Activated CD4-positive, alpha-beta T cell treated with anti-CD3 and anti-CD28 coated beads, Interleukin-2, amount 50 U/mL, for 48 hours (primary cell): ENCODE measurements at regions not wholly inside any gene's neighbourhood (a gene's known extent, or its start where the extent isn't known, plus 50 kb on each side); places are given as distances from the start of the nearest gene placed in this dataset.

ENCODE experiments used
- DNase-seq, 2 experiments: peaks; one replicate each; pipeline ENCODE4 v3.0.0-alpha.2; 2020

DNA sequence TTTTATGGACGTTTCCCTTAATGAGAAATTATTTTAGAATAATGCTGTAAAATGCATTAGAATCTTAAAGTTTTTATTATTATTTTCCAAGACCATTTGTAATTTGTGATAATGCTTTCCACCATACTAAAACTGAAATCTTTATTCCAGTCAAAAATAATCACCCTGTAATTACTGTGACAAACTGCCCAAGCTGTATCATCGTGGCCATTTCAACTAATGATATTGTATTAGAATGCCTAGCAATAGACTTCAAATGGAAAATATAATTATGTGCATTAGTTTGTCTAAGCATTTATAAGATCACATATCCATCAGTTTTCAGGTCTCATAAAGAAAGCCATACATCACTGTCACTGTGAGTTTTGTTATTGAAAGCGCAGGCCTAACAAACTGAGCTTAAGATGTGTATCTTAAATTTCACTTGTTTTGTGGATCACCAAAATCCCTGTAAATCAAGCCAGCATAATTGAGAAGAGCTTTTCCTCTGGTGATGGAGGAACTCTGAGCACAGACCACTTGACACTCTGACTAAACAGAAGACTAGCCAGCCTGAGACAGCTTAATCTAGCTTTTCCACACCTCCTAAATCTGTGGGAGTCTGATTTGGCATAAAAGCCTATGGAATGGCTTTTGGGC, 1312.2 kb upstream of the ACVR2A start:
- no peak for DNase-seq

GRCh38 chr2:146532009-146532408, 1312.8 kb upstream of the ACVR2A start:
- no peak for DNase-seq

DNA sequence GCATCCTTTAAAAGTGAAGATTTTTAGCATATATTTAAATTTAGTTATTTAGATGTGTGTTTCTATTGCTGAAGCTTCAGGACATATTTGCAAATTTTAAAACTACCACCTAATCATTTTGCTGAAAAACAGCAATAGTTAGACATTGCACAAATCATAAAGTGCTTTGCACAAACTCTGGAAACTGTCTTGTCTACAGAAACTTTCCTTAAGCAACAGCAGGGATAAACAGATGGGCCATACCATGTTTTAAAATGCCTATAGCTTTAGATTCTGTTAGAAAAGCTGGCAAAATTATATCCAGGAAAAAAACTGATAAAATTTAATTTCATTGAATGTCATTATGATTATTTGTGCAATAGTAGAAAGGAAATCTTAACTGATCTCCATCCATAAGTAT, 1313.9 kb upstream of the ACVR2A start:
- no peak for DNase-seq

DNA sequence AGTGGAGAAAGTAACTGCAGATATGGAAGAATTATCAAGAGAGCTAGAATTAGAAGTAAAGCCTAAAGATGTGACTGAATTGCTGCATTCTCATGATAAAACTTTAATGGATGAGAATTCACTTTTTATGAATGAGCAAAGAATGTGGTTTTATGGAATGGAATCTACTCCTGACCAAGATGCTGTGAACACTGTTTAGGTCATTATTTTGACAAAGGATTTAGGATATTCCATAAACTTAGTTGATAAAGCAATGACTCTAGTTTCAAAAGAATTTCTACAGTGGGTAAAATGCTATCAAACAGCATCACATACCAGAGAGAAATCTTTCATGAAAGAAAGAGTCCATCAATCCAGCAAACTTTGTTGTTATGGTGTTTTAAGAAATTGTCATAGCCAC, 1317.7 kb upstream of the ACVR2A start:
- DNase-seq, result no peak

GRCh38 chr2:146523196-146523595, 1321.6 kb upstream of the ACVR2A start:
- DNase-seq, result no peak

DNA sequence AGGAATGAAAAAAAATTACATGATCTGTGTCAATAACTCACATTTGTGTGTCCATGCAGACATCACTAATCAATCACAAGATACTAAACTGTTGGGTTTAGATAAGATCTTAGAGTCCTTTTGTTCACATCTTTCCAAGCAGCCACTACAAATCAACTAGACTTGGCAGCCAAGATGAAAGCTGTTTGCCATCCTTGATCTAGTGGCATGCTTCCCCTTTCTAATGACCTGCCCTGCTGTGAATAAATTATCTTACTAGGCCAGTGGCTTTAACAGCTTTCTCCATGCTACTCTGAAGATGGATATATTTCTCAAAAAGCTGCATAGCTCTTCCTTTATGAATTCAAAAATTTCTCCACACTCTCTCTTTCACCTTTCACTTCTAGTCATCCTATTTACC, 1338.0 kb upstream of the ACVR2A start:
- no peak for DNase-seq

- no peak for DNase-seq
Measured at GRCh38 chr2:146503366-146503765, 1341.5 kb upstream of the ACVR2A start.

GRCh38 chr2:146496248-146496647, 1348.6 kb upstream of the ACVR2A start:
- no peak for DNase-seq

GRCh38 chr2:146489386-146489785, 1355.4 kb upstream of the ACVR2A start:
- no peak for DNase-seq

- DNase-seq, result no peak
Measured at GRCh38 chr2:146481629-146482028, 1363.2 kb upstream of the ACVR2A start.

- DNase-seq, result no peak
Measured at GRCh38 chr2:146477383-146477782, 1367.4 kb upstream of the ACVR2A start.

GRCh38 chr2:146468578-146468977, 1376.3 kb upstream of the ACVR2A start:
- no peak for DNase-seq

DNA sequence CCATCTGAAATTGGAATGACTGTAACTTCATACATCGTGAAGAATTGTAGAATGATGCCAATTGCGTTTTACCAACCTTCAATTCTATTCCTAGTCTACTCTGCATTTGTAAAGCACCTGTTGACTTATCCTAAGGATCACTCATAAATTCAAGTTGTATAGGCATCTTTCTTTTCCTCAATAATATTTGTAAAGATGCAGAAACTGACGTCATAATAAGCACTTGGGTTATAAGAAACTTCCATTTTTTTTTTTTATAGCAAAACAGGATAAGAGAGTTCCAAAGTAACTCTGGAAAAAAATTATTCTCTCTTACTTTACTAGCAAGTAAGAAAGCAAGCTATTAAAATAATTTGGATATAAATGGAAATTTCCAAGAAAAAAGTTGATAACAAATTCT, 1377.4 kb upstream of the ACVR2A start:
- no peak for DNase-seq

GRCh38 chr2:146465460-146465859, 1379.4 kb upstream of the ACVR2A start:
- DNase-seq, result no peak

DNA sequence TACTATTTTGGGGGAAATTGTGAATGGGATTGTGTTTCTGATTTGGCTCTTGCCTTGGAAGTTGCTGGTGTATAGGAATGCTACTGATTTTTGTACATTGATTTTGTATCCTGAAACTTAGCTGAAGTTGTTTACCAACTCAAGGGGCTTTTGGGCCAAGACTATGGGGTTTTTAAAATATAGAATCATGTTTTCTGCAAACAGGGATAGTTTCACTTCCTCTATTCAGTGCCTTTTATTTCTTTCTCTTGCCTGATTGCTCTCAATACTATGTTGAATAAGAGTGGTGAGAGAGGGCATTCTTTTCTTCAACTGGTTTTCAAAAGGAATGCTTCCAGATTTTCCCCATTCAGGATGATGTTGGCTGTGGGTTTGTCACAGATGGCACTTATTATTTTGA, 1383.8 kb upstream of the ACVR2A start:
- DNase-seq, result no peak

- DNase-seq, result no peak
Measured at GRCh38 chr2:146458585-146458984, 1386.2 kb upstream of the ACVR2A start.

- DNase-seq, result no peak
Measured at GRCh38 chr2:146457221-146457620, 1387.6 kb upstream of the ACVR2A start.

DNA sequence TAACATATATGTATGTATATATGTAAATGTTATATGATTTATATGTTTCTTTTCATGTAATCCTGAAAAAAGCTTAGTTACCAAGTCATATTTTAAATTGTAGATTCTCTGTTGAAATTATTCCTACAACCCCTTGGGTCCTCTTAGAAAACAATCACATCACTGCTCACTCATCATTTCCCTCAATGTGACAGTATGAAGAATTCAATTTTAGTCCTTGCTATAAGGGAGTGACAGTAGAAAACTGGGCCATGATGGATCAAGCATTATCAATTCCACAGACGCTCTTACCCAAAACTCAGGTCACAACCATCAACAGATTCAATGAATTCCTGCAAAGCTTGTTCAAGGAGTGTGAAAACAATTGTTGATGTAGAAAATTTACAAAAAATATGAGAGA, 1389.5 kb upstream of the ACVR2A start:
- DNase-seq, result no peak

GRCh38 chr2:146451972-146452371, 1392.9 kb upstream of the ACVR2A start:
- DNase-seq, result no peak

GRCh38 chr2:146450131-146450530, 1394.7 kb upstream of the ACVR2A start:
- no peak for DNase-seq

DNA sequence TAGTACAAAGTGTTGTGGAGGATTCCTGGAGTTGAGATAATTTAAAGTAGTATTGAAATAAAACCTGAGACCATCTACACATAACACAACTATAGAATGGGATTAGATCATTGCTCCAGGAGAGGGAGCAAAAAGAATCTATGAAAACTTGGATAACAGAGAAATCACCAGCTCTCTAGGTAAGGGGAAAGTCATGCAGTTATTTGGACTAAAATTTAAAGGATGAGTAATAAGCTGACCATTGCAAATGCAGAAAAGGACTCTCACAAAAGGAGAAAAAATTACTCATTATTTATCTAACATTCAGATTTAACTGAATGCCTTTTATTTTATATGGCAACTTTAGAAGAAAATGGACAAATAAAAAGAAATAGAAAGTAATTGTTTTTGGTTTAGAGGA, 1399.8 kb upstream of the ACVR2A start:
- DNase-seq, result no peak

DNA sequence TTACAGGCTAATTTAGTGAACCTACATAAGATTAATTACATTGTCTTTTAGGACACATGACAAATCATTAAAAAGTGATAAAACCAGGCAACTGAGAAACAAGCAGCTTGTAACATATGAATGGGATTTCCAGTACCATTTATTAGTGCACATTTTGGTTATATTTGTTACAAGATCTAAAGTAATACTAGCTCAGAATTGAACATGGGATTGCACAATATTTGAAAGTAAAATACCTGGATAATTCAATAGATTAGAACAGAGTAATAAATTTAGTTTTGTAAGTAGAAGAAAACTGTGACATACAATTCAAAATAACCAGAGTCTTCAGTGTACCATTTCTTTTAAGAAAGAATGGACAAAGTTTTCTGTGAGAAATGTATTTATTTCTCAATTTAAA, 1400.7 kb upstream of the ACVR2A start:
- DNase-seq, result no peak

GRCh38 chr2:146438246-146438645, 1406.6 kb upstream of the ACVR2A start:
- DNase-seq, result no peak

- no peak for DNase-seq
Measured at GRCh38 chr2:146437712-146438111, 1407.1 kb upstream of the ACVR2A start.

DNA sequence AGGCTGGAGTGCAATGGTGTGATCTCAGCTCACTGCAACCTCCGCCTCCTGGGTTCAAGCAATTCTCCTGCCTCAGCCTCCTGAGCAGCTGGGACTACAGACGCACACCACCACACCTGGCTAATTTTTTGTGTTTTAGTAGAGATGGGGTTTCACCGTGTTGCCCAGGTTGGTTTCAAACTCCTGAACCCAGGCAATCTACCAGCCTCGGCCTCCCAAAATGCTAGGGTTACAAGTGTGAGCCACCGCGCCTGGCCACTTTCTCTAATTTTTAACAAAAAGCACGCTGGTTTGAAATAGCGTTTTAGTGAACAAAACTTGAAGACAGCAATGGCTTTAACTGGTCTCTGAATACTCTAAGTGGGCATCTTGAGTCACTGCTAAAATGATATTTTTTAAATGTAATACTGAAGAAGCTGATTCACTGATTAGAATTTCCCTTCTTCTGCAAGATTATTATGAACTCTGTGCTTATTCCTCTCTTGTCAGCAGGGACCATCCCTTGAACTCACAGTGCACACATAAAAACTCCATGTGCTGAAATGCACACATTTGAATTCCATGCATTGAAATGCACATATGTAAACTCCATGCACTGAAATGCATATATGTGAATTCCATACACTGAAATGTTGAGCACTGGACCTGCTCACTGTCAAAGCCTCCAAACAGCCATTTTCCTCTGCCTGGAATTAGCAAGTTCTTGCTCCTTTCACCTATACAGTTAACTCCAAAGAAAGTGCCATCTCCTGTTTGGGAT, 1411.5 kb upstream of the ACVR2A start:
- no peak for DNase-seq
